ENCODE measurements at regions not wholly inside any gene's neighbourhood (a gene's known extent, or its start where the extent isn't known, plus 50 kb on each side); places are given as distances from the start of the nearest gene placed in this dataset.

DNA sequence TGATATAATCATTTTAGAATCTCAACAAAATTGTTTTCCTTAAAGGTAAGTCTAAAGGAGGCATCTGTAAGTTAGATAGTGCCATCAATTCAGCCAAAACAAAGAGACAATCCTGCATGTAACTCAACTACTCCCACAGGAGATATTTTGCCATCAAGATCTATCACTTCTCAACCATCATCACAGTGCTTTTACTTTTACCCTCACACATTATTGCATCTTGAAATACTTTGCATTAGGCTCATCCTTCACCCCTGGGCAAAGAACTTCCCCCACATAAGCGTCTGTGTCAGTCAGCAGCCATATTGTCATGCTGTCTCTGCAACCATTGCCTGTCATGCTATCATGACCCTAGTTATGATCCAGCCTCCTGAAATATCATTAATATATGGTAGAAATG lies 54.9 kb upstream of the NLGN1 start:
- ATAC-seq, result no peak
- no peak for TF ChIP-seq ZC3H10 (CRISPR knock-in tag; IDR thresholded peaks at IDR 0.05)
- TF ChIP-seq, protein P1, sequence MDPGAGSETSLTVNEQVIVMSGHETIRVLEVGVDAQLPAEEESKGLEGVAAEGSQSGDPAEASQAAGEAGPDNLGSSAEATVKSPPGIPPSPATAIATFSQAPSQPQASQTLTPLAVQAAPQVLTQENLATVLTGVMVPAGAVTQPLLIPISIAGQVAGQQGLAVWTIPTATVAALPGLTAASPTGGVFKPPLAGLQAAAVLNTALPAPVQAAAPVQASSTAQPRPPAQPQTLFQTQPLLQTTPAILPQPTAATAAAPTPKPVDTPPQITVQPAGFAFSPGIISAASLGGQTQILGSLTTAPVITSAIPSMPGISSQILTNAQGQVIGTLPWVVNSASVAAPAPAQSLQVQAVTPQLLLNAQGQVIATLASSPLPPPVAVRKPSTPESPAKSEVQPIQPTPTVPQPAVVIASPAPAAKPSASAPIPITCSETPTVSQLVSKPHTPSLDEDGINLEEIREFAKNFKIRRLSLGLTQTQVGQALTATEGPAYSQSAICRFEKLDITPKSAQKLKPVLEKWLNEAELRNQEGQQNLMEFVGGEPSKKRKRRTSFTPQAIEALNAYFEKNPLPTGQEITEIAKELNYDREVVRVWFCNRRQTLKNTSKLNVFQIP (CRISPR knock-in tag; IDR thresholded peaks at IDR 0.05; ENCODE audit: borderline replicate concordance, low read depth), result no peak
- TF ChIP-seq, protein P2, sequence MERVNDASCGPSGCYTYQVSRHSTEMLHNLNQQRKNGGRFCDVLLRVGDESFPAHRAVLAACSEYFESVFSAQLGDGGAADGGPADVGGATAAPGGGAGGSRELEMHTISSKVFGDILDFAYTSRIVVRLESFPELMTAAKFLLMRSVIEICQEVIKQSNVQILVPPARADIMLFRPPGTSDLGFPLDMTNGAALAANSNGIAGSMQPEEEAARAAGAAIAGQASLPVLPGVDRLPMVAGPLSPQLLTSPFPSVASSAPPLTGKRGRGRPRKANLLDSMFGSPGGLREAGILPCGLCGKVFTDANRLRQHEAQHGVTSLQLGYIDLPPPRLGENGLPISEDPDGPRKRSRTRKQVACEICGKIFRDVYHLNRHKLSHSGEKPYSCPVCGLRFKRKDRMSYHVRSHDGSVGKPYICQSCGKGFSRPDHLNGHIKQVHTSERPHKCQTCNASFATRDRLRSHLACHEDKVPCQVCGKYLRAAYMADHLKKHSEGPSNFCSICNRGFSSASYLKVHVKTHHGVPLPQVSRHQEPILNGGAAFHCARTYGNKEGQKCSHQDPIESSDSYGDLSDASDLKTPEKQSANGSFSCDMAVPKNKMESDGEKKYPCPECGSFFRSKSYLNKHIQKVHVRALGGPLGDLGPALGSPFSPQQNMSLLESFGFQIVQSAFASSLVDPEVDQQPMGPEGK (CRISPR knock-in tag; IDR thresholded peaks at IDR 0.05; ENCODE audit: borderline replicate concordance), result no peak
- no peak for TF ChIP-seq ZFP30 (CRISPR knock-in tag; IDR thresholded peaks at IDR 0.05)
- no peak for TF ChIP-seq ZFP3 (CRISPR knock-in tag; IDR thresholded peaks at IDR 0.05)
- TF ChIP-seq, protein P3, sequence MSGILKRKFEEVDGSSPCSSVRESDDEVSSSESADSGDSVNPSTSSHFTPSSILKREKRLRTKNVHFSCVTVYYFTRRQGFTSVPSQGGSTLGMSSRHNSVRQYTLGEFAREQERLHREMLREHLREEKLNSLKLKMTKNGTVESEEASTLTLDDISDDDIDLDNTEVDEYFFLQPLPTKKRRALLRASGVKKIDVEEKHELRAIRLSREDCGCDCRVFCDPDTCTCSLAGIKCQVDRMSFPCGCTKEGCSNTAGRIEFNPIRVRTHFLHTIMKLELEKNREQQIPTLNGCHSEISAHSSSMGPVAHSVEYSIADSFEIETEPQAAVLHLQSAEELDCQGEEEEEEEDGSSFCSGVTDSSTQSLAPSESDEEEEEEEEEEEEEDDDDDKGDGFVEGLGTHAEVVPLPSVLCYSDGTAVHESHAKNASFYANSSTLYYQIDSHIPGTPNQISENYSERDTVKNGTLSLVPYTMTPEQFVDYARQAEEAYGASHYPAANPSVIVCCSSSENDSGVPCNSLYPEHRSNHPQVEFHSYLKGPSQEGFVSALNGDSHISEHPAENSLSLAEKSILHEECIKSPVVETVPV (CRISPR knock-in tag; IDR thresholded peaks at IDR 0.05), result no peak
- TF ChIP-seq SNAI2 (CRISPR knock-in tag; IDR thresholded peaks at IDR 0.05), result no peak
- TF ChIP-seq TOX (CRISPR knock-in tag; IDR thresholded peaks at IDR 0.05; ENCODE audit: borderline replicate concordance), result no peak
- no peak for TF ChIP-seq TCF4 (CRISPR knock-in tag; IDR thresholded peaks at IDR 0.05; ENCODE audit: borderline replicate concordance)
- no peak for TF ChIP-seq GLIS3 (CRISPR knock-in tag; IDR thresholded peaks at IDR 0.05)
- TF ChIP-seq RARB (CRISPR knock-in tag; IDR thresholded peaks at IDR 0.05), result no peak
- no peak for TF ChIP-seq OSR1 (CRISPR knock-in tag; IDR thresholded peaks at IDR 0.05)
- TF ChIP-seq ESRRG (CRISPR knock-in tag; IDR thresholded peaks at IDR 0.05), result no peak
- no peak for TF ChIP-seq BACH2 (CRISPR knock-in tag; IDR thresholded peaks at IDR 0.05; ENCODE audit: borderline replicate concordance)
- no peak for TF ChIP-seq ISL1 (CRISPR knock-in tag; IDR thresholded peaks at IDR 0.05)
- TF ChIP-seq ZNF70 (CRISPR knock-in tag; IDR thresholded peaks at IDR 0.05), result no peak
- TF ChIP-seq CSDC2 (CRISPR knock-in tag; IDR thresholded peaks at IDR 0.05), result no peak
- TF ChIP-seq, protein P4, sequence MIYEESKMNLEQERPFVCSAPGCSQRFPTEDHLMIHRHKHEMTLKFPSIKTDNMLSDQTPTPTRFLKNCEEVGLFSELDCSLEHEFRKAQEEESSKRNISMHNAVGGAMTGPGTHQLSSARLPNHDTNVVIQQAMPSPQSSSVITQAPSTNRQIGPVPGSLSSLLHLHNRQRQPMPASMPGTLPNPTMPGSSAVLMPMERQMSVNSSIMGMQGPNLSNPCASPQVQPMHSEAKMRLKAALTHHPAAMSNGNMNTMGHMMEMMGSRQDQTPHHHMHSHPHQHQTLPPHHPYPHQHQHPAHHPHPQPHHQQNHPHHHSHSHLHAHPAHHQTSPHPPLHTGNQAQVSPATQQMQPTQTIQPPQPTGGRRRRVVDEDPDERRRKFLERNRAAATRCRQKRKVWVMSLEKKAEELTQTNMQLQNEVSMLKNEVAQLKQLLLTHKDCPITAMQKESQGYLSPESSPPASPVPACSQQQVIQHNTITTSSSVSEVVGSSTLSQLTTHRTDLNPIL (CRISPR knock-in tag; IDR thresholded peaks at IDR 0.05; ENCODE audit: low read depth), result no peak
- TF ChIP-seq ZNF565 (CRISPR knock-in tag; conservative IDR thresholded peaks at IDR 0.05; ENCODE audit: low read depth), result no peak
- no peak for TF ChIP-seq ZNF8 (CRISPR knock-in tag; IDR thresholded peaks at IDR 0.05)

DNA sequence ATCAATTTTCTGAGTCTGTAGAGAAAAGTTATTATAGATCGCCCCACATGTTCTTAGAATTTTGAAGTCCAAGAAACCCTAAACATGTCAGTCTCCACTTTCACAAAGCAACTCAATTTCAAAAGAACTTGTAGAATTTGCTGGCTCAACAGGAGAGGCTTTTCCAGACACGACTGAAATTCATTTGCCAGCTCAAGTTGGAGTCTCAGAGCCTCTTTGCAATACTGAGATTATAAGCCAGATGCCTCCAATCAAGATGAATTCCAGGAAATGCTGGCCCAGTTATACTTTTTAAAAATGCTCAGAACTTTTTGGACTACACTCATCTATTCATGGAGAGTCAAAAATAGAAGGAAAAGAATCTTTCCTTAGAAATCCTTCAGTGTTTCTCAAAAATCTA lies 56.9 kb upstream of the NLGN1 start:
- ATAC-seq, result no peak
- TF ChIP-seq TCF4 (CRISPR knock-in tag; IDR thresholded peaks at IDR 0.05; ENCODE audit: borderline replicate concordance), result no peak
- no peak for TF ChIP-seq RARB (CRISPR knock-in tag; IDR thresholded peaks at IDR 0.05)
- no peak for TF ChIP-seq OSR1 (CRISPR knock-in tag; IDR thresholded peaks at IDR 0.05)
- TF ChIP-seq, protein P4 (CRISPR knock-in tag; IDR thresholded peaks at IDR 0.05; ENCODE audit: low read depth), result no peak
- no peak for TF ChIP-seq ZC3H10 (CRISPR knock-in tag; IDR thresholded peaks at IDR 0.05)
- TF ChIP-seq ZFP30 (CRISPR knock-in tag; IDR thresholded peaks at IDR 0.05), result no peak
- no peak for TF ChIP-seq BACH2 (CRISPR knock-in tag; IDR thresholded peaks at IDR 0.05; ENCODE audit: borderline replicate concordance)
- TF ChIP-seq ARNTL (CRISPR knock-in tag; IDR thresholded peaks at IDR 0.05; ENCODE audit: borderline replicate concordance, low read depth), result no peak
- no peak for TF ChIP-seq ZFP3 (CRISPR knock-in tag; IDR thresholded peaks at IDR 0.05)
- TF ChIP-seq ZNF565 (CRISPR knock-in tag; conservative IDR thresholded peaks at IDR 0.05; ENCODE audit: low read depth), result no peak
- TF ChIP-seq ZNF70 (CRISPR knock-in tag; IDR thresholded peaks at IDR 0.05), result no peak
- no peak for TF ChIP-seq TOX (CRISPR knock-in tag; IDR thresholded peaks at IDR 0.05; ENCODE audit: borderline replicate concordance)
- no peak for TF ChIP-seq ISL1 (CRISPR knock-in tag; IDR thresholded peaks at IDR 0.05)

DNA sequence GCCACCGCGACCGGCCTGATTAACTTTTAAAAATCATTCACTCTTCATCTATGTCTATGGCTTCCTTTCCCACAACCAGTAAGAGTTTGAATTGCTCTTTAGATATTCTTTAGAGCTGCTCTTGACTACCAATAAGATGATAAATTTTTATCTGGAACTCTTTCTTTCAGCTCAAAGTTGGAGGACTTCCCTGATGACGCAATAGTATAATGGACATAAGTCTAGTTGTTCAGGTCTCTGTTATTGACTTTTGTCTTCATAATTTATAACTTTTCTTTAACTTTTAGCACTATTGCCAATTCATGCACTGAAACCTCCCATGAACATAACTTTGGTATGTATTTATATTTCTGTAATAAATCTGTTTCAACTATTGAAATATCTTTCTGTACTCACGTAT lies 61.3 kb upstream of the NLGN1 start:
- TF ChIP-seq OSR1 (CRISPR knock-in tag; IDR thresholded peaks at IDR 0.05) (no peak), GLIS3 (CRISPR knock-in tag; IDR thresholded peaks at IDR 0.05) (no peak)
- no peak for ATAC-seq

DNA sequence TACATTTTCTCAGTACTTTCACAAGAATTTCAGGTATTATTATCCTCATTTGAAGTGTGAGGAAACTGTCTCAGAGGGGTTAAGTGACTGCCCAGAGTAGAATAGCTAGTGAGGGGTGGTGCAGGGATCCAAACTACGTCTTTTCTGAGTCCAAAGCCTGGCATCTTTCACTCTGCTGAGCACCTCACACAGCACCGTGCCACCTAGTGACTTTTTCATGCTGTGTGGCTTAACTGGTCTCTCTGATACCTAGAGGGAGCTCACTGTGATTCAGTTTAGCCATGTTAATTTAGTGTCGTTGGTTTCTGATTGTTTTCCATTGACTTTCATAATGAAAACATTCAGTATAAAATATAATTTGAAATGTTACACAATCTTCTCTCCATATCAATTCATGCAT lies 91.4 kb upstream of the NLGN1 start:
- no peak for ATAC-seq
- TF ChIP-seq ZFP3 (CRISPR knock-in tag; IDR thresholded peaks at IDR 0.05) (no peak), ZFP30 (CRISPR knock-in tag; IDR thresholded peaks at IDR 0.05) (no peak)
